HG02884 (cell line): ENCODE measurements at regions not wholly inside any gene's neighbourhood (a gene's known extent, or its start where the extent isn't known, plus 50 kb on each side); places are given as distances from the start of the nearest gene placed in this dataset.
A peak's percentile ranks its signal among the peaks of the same experiment; 100 is the strongest.
"Not testable (repeated sequence)": the region's sequence is repeated elsewhere in the genome, so short reads cannot be mapped to it uniquely, and the experiment has no call there.

Source experiments
- ATAC-seq: cut with Tn5 transposase; IDR thresholded peaks from one replicate; pipeline ENCODE4 v1.9.1; 2021; ENCODE audit warnings: mild to moderate bottlenecking, moderate library complexity; ENCODE audit not compliant: unreplicated experiment

DNA sequence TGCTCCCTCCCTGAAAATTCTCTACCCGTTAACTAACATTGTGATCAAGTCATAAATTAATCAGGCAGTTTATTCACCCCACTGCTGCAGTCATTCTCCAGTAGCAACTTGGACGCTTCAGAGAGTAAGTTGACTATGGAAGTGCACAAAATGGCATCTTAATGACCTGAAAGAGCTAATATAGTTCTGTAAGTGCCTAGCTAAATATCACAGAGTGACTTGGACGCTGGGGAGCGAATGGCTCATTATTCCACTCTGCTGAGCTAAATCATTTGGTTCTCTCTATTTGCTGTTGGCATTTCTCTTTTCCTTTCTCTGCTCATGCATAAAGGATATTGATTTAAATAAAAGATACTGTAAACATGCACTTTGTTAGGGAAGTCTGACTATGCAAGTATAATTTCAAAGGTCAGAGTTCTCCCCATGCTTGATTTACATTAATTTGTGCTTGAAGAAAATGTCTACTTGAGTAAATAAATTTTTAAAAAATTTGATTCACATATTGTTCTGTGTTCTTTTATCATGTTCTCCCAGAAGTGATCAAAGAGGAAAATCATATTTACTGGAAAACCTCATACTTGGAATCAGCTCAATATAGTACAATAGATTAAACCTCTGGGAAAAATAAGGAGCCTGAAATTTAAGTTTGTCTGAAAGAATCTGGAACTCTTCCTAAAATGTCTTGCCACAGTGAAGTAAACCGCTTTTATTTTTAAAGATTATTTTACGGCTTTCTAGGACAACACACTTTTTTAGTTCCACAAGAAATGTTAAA is 169.5 kb upstream of the HAPLN1 start:
- no peak for ATAC-seq

GRCh38 chr5:83877911-83878706 is 157.5 kb upstream of the HAPLN1 start:
- no peak for ATAC-seq

DNA sequence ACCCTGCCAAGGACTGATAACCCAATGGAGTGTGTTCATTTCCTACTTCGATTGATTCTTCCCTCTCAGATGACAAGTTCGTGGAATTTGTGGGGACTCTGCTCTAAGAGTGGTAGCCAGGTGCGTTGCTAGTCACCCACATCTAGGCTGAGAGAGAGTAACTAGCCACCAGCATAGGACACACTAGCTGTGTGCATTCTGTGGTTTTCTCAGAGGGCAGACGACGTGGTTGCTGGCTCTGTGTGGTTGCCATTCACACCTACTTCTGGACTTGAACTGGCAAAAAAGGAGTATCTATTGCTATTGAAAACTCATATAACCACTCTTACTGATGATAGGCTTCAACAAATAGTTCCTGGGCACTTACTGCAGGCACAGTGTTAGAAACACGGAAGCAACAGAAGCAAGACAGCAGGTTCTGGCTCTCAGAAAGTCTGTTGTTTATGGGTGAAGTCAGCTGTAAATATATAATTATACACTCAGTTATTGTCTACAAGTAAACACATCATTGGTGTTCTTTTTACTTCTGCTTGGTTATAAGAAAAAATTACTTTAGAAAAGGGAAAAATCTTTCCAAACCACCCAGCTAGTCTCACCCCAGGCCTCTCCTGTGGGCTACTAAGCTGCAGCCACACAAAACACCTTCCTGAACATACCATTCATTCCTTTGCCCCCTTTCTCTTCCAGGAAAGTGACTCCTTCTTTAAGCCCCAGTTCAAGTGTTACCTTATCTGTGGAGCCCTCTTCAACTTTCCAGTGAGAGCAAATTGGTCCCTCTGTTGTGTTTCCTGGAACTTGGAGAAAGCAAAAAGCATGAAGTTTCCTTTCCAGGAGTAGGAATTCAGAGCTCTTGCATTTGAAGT is 151.1 kb upstream of the HAPLN1 start:
- no peak for ATAC-seq

DNA sequence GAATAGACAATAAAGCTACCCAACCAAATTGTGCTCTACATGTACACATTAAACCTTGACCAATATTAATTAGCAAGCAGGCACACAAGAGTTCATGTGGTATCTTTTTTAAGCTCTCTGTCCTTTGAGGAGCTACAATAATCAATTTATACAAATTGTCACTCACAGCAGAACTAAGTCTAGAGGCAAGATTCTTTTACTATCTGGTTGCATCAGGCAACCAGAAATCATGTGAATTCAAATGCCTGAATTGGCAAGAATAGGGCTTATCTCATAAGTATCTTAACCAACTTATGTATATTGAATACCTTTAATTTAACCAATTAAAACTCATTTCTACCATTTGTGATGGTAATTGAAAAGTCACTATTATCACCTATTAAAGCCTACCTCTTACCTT is 145.5 kb upstream of the HAPLN1 start:
- no peak for ATAC-seq

DNA sequence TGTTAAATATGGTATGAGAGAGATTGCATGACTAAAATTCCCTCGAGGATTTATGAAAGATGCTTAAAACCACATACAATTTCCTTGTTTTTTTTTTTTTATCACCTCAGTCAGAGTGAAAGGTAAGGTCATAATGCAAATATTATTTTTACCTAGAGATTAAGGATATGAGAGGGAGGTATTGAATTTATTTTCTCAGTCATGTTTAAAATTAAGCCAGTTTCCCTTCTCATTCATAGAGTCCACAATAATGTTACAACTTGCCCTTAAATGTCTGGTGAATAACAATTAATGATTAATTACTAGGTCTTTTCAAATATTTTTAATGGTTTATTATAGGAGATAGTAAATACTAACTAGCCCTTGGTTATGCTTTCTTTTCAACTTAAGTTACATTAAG is 144.9 kb upstream of the HAPLN1 start:
- no peak for ATAC-seq

GRCh38 chr5:83864652-83865051 is 144.0 kb upstream of the HAPLN1 start:
- ATAC-seq, result peak; percentile 78

- no peak for ATAC-seq
Measured at GRCh38 chr5:83857341-83857740, 136.7 kb upstream of the HAPLN1 start.

DNA sequence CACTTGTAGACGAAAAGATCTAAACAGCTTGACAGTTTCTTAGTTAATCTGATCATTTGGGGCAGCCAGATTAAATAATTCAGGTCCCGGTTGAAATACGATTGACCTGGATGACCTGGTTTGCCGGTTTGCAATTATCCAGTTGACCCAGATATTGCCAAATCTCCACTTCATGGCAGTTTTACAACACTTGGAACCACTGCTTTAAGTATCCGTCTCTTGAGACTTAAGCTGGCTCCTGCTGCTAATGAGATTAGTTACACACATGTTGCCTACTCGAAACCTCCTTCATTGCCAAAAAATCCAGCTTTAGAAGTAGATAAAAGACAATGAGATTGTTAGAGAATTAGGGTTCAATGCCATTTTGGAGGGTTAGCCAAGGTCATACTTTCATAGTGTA is 136.2 kb upstream of the HAPLN1 start:
- no peak for ATAC-seq

DNA sequence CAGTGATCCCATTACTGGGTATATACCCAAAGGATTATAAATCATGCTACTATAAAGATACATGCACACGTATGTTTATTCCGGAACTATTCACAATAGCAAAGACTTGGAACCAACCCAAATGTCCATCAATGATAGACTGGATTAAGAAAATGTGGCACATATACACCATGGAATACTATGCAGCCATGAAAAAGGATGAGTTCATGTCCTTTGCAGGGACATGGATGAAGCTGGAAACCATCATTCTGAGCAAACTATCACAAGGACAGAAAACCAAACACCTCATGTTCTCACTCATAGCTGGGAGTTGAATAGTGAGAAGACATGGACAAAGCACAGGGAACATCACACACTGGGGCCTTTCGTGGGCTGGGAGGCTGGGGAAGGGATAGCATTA is 129.8 kb upstream of the HAPLN1 start:
- not testable (repeated sequence) for ATAC-seq

DNA sequence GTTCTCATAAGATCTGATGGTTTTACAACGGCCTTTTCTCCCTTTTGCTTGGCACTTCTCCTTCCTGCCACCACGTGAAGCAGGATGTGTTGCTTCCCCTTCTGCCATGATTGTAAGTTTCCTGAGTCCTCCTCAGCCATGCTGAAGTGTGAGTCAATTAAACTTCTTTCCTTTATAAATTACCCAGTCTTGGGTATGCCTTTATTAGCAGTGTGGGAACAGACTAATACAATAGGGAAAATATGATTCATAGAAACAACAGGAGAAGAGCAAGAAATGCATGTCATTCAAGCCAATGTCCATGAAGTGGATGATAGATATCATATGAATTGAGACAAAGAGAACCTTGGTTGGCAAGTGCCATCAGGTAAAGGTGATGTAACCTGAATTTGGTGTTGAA is 128.3 kb upstream of the HAPLN1 start:
- ATAC-seq, result no peak

- no peak for ATAC-seq
Measured at GRCh38 chr5:83846624-83847350, 126.1 kb upstream of the HAPLN1 start.

- ATAC-seq, result peak; percentile 98
Measured at GRCh38 chr5:83844449-83845068, 123.9 kb upstream of the HAPLN1 start.

- ATAC-seq, result no peak
Measured at GRCh38 chr5:83839788-83840187, 119.1 kb upstream of the HAPLN1 start.

DNA sequence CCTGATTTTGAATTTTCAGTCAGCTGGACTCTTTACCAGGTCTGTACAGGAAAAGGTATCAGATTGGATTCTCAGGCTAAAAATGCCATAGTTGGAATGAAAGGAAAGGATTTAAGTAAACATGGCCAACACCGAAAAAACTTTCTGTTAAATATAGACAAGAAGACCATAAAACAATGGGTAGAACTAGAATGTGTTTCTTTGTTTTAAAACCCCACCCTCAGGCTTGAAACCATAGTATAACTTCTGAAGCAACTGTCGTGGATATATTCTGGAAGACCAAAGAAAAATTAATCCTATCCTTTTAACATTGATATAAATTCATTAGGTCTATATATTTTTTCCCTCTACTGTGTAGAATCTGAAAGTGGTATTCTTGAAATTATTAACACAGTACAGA is 118.6 kb upstream of the HAPLN1 start:
- ATAC-seq, result no peak

GRCh38 chr5:83837265-83837907 is 116.7 kb upstream of the HAPLN1 start:
- no peak for ATAC-seq

DNA sequence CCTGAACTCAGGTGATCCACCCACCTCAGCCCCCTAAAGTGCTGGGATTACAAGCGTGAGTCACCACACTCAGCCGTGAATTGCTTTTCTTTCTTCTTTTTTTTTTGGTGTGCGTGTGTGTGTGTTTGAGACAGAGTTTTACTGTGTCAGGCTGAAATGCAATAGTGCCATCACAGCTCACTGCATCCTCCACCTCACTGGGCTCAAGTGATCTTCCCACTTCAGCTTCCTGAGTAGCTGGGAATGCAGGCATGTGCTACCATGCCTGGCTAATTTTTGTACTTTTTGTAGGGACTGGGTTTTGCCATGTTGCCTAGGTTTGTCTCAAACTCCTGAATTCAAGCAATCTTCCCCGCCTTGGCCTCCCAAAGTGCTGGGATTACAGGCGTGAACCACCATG is 113.7 kb upstream of the HAPLN1 start:
- no peak for ATAC-seq

DNA sequence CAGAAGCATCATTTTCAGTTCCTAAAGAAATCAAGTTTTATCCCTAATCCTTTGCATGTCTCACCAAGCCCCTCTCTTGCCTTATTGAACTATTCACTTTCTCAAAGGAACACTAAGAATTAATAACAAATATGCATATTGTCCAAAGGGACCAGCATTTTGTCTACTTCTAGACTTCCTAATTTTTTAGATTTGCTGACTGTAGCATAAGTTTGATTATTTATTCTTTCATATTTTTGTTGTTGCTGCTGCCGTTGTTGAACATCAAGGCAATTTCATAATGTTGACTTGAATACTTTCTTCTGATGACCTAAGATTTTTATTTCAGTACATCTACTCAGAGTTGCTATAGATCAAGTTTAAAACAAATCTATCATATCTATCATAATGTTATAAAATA is 111.2 kb upstream of the HAPLN1 start:
- ATAC-seq, result no peak

GRCh38 chr5:83827111-83827557 is 106.5 kb upstream of the HAPLN1 start:
- no peak for ATAC-seq

GRCh38 chr5:83817591-83817990 is 96.9 kb upstream of the HAPLN1 start:
- peak; percentile 91 for ATAC-seq

GRCh38 chr5:83815661-83816060 is 95.0 kb upstream of the HAPLN1 start:
- ATAC-seq, result no peak
